Pons (tissue), 1 donor: ENCODE measurements at regions not wholly inside any gene's neighbourhood (a gene's known extent, or its start where the extent isn't known, plus 50 kb on each side); places are given as distances from the start of the nearest gene placed in this dataset.

Experiments used
- DNase-seq: peaks from one replicate; pipeline ENCODE4 v3.0.0-alpha.2; 2016; ENCODE audit warnings: low spot score

DNA sequence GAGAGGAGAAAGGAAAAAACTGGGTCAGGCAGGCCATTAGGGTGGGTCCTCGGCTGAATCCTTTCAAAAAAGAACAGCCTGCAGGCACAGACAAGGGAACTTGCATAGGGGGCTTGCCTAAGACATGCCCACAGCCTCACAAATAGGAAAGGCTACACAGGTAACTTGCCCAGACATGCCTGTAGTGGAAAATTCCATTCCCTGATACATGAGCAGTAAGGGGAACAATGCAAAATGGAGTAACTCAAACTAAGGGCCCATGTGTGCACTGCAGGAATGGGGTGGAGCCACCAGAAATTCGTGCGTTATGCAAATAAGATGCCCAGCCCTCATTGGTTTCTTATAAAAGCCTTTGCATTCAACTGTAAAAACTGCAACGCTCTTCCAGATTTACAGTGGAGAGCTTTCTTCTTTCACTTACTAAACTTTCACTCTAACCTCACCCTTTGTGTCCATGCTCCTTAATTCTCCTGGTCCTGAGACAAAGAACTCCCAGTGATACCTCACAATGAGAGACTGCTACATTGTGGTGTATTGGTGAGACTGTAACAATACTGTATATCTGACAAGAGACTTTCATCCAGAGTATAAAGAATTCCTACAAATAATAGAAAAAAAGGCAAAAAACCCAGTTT, 59.5 kb upstream of the SLITRK1 start:
- DNase-seq = no peak

- DNase-seq = no peak
Observed at GRCh38 chr13:83940742-83941141, 58.5 kb upstream of the SLITRK1 start.

DNA sequence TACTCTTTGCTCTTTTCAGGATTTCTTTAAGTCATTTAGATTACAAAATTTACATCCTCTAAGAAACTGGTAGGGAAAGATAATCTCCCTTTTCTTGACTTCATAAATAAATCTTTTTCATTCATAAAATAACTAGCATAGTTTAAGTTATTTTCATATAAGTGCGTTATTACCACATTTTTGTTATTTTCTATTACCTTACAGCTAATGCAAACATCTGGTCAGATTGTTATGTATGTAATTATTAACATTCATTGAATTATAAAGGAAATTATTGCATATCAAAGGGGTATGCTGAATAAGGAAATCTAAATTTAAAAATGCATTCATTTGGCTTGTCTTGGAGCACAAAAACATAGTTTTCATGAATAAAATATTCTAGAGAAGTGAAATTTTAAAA, 55.3 kb upstream of the SLITRK1 start:
- no peak for DNase-seq

DNA sequence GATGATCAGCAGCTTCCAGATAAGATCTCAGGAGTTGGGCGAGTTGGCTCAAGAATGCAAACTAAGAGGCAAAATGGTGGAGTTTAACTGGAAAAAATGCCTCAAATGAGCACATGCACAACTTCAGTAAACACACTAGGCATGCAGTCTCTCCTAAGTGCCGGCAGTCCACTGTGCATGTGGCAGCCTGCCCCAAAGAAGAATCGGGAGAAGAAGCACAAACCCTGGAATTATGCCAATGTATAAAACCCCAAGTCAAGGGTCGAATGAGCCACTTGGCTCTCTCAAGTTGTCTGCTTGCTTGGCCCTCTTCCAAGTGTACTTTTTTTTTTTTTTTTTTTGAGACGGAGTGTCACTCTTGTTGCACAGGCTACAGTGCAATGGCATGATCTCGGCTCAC, 53.3 kb upstream of the SLITRK1 start:
- no peak for DNase-seq
